GM18873 (cell line): ENCODE measurements at regions not wholly inside any gene's neighbourhood (a gene's known extent, or its start where the extent isn't known, plus 50 kb on each side); places are given as distances from the start of the nearest gene placed in this dataset.
"Not testable (repeated sequence)": the region's sequence is repeated elsewhere in the genome, so short reads cannot be mapped to it uniquely, and the experiment has no call there.

Experiments used
- ATAC-seq: cut with Tn5 transposase; IDR thresholded peaks from one replicate; pipeline ENCODE4 v1.9.1; 2021; ENCODE audit warnings: mild to moderate bottlenecking, moderate library complexity, moderate number of reproducible peaks; ENCODE audit not compliant: unreplicated experiment, low FRiP score

GRCh38 chr6:16950825-16951495, 150.9 kb upstream of the STMND1 start:
- ATAC-seq: no peak

- ATAC-seq: no peak
These were observed 151.5 kb upstream of the STMND1 start for GRCh38 chr6:16950302-16950701.

DNA sequence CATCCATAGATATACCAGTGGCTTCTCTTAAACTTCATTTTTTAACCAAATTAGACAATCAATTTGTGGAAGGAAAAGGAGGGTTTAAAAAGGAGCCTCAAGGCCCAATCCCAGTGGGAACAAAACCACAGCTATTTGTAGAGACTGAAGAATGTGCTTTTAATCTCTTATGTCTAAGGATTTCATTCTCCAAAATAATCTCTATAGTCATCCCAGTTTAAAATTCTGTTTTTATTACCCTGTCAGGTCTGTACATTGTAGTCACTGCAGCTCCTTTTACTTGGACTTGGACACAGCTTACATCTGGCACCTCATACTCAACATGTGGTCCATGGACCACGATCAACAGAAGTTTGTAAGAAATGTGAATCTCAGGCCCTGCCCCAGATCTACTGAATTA, 152.1 kb upstream of the STMND1 start:
- no peak for ATAC-seq

GRCh38 chr6:16948396-16948795, 153.5 kb upstream of the STMND1 start:
- no peak for ATAC-seq

GRCh38 chr6:16947375-16948015, 154.4 kb upstream of the STMND1 start:
- ATAC-seq: no peak

DNA sequence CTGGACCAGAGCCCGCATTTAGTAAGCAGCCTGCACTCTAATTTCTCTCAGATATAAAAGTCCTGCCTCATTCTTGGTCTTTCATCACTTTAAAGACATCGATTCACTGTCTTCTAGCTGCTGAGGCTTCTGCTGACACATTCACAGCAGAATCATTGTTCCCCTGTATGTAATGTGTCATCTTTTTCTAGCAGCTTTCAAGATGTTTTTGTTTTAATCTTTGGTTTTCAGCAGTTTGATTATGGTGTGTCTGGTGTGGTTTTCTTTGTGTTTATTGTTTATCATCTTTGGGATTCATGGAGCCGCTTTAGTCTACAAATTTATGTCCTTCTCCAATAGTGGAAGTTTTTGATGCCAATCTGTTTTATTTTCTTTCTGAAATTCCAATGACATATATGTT, 157.3 kb upstream of the STMND1 start:
- ATAC-seq: no peak

DNA sequence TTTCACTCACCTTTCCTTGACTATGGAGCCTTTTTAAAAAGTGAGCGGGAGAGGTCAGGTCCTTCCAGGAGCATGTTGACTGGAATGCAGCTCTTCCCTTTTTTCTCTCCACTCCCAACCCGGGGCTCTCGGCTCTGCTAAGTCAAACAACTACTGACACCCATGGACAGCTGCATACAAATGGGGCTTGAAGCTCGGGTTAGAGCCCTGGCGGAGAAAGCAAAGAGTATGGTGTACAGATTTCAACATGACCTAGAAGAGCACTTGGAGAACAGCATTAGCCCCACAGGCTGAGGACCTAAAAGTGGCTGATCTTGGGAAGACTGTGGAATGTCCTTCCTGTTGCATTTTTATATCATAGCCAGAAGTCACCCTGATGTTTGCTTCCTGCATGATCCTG, 162.0 kb upstream of the STMND1 start:
- no peak for ATAC-seq

DNA sequence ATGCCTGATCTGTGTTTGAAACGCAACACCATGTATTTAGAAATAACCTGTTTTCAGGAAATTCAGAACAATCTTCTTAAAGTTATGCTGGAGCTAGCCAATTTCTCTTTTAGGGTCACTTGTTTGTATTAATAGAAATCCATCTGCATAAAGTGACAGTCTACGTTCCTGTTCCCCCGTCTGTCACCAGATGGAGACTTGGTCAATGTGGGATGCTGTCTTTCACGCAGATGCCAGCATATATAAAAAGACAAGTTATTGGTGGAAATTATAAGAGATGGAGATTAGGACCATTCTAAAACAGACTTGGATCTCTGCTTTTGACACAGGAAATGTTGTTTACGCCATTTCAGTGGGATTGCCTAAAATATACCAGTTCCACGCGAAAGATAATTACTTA, 162.5 kb upstream of the STMND1 start:
- ATAC-seq: no peak

- no peak for ATAC-seq
These were observed 165.0 kb upstream of the STMND1 start for GRCh38 chr6:16936893-16937292.

DNA sequence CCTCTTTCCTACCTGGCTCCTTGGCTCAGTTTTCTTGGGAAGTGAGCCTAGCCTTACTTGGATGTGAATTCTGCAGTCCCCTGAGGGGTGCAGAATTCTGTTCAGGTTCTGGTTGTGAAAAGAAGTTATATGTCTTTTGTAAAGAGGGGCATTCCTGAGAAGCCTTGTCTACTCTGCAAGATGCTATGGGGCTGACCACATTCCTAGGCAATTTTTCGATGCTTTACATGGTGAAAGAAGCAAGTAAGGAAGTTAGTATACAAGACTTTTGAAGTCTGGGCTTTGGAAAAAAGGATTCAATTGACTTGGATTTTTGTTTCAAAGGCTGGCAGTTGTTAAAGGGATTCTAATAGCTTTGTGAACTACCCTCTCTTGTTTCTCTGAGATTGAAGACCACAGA, 167.9 kb upstream of the STMND1 start:
- no peak for ATAC-seq

DNA sequence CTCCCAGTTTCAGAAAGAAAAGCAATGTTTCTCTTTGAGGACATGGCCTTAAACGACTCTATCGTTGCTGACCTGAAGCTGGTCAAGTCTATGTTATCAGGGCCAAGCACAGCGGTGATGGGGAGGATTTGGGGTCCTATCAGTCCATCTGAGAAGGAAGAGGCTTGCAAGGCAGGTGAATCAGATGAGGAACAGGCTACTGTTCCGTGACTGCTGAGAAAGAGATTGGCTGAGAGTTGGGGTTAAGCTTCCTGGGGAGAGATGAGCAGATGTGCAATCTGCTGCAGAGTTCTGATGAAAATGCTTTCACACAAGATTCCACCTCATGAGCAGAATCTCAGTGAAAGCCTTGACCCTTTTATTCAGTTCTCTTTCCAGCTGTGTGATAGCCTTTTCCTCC, 168.3 kb upstream of the STMND1 start:
- ATAC-seq: no peak

DNA sequence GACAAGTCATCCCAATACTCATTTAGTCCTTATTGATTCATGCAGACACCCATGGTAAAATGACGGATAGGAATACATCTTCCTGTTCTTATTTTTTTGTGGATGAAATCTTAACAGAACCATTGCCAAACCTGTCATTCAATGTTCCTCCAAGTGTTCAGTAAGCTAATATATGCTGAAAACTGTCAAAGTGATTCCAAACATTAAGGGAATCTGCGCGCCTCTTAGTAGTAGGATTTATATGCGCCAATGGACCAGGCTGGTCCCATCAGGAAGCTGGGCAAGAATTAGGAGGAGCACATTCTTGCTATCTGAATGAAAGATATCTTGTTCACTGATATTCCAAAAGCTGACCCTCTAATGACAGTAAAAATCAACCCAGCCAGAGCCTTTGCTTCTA, 168.9 kb upstream of the STMND1 start:
- no peak for ATAC-seq

GRCh38 chr6:16931079-16931478, 169.8 kb upstream of the ATXN1 start:
- not testable (repeated sequence) for ATAC-seq

- ATAC-seq: no peak
These were observed 169.2 kb upstream of the ATXN1 start for GRCh38 chr6:16930432-16930831.

- ATAC-seq: no peak
These were observed 168.5 kb upstream of the ATXN1 start for GRCh38 chr6:16929809-16930208.

- ATAC-seq: no peak
These were observed 167.1 kb upstream of the ATXN1 start for GRCh38 chr6:16928387-16928786.

DNA sequence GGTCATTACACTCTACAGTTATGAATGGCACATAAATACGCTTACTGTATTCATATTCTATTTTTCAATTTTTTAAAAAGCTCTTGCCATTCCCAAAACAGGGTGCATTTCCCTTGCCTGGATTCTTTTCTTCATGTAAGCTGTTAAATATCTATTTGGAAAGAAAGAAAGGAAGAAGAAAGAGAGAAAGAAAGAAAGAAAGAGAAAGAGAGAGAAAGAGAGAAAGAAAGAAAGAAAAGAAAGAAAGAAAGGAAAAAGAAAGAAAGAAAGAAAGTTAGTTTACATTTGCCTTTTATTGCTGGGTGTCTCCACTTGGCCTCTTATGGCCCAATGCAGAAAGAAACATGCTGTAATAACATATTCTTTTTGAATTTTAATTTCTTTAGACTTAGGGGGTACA, 165.9 kb upstream of the ATXN1 start:
- no peak for ATAC-seq

GRCh38 chr6:16925461-16925860, 164.2 kb upstream of the ATXN1 start:
- ATAC-seq: no peak

DNA sequence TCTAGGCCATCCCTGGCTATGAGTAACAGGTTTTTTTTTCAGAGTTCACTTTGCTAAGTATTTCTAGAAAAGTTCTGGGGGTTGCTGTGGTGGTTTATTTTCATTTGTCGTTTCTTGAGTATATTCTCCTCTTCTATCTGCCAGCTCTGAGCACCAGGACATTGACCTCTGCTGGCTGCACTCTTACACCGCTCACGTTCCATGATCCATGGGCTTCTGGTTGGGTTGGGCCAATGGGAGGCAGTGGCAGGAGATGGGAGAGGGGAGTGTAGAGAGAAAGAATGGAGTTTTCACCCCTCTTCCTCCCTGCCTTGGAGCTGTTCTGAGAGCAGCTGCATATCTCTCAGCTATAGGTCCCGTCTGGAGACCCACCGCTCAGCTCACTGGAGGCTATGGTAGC, 161.0 kb upstream of the ATXN1 start:
- ATAC-seq: no peak

GRCh38 chr6:16921399-16922110, 160.3 kb upstream of the ATXN1 start:
- ATAC-seq: no peak

DNA sequence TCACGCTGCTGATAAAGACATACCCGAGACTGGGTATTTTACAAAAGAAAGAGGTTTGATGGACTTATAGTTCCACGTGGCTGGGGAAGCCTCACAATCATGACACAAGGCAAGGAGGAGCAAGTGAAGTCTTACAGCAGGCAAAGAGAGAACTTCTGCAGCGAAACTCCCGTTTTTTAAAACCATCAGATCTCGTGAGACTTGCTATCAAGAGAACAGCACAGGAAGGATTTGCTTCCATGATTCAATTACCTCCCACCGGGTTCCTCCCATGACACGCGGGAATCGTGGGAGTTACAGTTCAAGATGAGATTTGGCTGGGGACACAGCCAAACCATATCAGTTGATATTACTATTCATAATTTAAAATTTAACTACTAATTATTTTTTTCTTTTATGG, 157.3 kb upstream of the ATXN1 start:
- ATAC-seq: no peak

GRCh38 chr6:16914184-16914583, 152.9 kb upstream of the ATXN1 start:
- no peak for ATAC-seq
